ENCODE measurements at regions not wholly inside any gene's neighbourhood (a gene's known extent, or its start where the extent isn't known, plus 50 kb on each side); places are given as distances from the start of the nearest gene placed in this dataset.
A peak's percentile ranks its signal among the peaks of the same experiment; 100 is the strongest.
"Not testable (repeated sequence)": the region's sequence is repeated elsewhere in the genome, so short reads cannot be mapped to it uniquely, and the experiment has no call there.

DNA sequence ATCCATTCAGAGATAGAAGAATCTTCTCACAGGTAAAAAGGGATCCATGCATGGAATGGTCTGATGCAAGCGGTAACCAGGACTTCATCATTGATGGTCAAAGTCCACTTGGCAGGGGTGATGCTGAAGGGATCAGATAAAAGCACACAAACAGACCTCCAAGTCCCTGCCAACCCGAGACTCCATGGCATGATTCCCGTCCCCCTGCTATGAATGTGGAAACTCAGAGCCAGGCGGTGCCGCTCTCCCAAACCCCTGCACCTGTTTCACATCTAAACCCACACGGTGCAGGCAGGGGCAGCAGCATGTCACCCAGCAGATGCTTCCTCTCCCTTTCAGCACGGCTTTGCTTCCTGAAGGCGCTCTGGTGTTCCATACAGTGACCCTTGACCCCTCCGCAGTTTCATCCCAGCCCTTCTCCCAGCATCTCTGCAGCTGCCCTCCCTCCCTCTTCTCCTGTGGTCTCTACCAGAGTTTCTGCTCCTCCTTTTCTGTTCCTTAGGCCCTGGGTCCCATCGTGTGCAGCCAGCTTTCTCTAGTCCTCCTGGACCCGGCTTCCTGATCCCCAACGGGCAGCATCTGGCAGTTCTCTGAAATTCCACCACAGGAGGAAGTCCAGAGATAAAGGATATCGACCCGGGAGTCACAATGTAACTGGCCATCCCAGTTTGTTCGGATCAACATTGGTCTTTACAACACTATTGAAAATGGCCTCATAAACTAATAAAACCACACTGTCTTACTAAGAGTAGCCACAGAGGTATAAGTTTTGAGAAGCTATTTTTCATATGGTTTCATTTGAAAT is 235.0 kb downstream of the TTLL2 start:
- POLR2A ChIA-PET, result no interaction called here
- CTCF ChIA-PET, result no interaction called here
- DNase-seq (ENCODE audit: low read depth in 1 of 2, low spot score in 1 of 2) (peak in 1 of 2 experiments; percentile 27), FAIRE-seq (no peak), ATAC-seq (no peak; a peak in 1 of 6 replicates)
- Histone ChIP-seq H3K4me1 (peaks cover 21% of the 10 kb centered on the region; the same call in 2 of the 3 replicates), H3K4me2 (peak overlapping the region; percentile 29), H3K9me3 (no peaks in the 10 kb centered on the region), H3K4me3 (no peak overlapping the region), H3K27ac (peak overlapping the region; percentile 51 to 69; a peak in 5 of 6 replicates)
- WGBS (ENCODE audit: missing lambda C conversion rate), result 55% methylated on average over 15 of the region's 15 CpGs
- TF ChIP-seq PBX3 (IDR thresholded peaks at IDR 0.05) (no peak), HOXA7 (CRISPR knock-in tag; IDR thresholded peaks at IDR 0.05) (no peak), HEYL (CRISPR knock-in tag; IDR thresholded peaks at IDR 0.05) (no peak), FOSB (CRISPR knock-in tag; IDR thresholded peaks at IDR 0.05) (no peak), RFX5 (IDR thresholded peaks at IDR 0.05) (no peak)

- ATAC-seq (no peak), DNase-seq (ENCODE audit: low read depth in 1 of 2, low spot score in 1 of 2) (no peak), FAIRE-seq (no peak)
- ChIA-PET POLR2A (no interaction called here), CTCF (no interaction called here)
- WGBS (ENCODE audit: missing lambda C conversion rate), result 75% methylated on average over 11 of the region's 13 CpGs
- Histone ChIP-seq H3K4me2 (no peak overlapping the region), H3K4me3 (no peak overlapping the region), H3K9me3 (no peaks in the 10 kb centered on the region), H3K27ac (peak overlapping the region; percentile 35 to 49; a peak in 1 of 6 replicates), H3K4me1 (peaks cover 21% of the 10 kb centered on the region; the same call in 2 of the 3 replicates)
- TF ChIP-seq EP300 (IDR thresholded peaks at IDR 0.05) (no peak), KDM1A (IDR thresholded peaks at IDR 0.05; ENCODE audit: low read depth) (no peak), ZFP36 (IDR thresholded peaks at IDR 0.05; ENCODE audit: borderline replicate concordance, partially characterized antibody) (no peak)
Observed at GRCh38 chr6:167560673-167561569, 236.0 kb downstream of the TTLL2 start.

GRCh38 chr6:167562862-167563261 is 238.0 kb downstream of the TTLL2 start:
- H3K9me3 ChIP-seq; H3K4me3 ChIP-seq; CTCF ChIA-PET; H3K27ac ChIP-seq; H3K4me2 ChIP-seq; DNase-seq (ENCODE audit: low read depth in 1 of 2, low spot score in 1 of 2); FAIRE-seq; POLR2A ChIA-PET; ATAC-seq: not testable (repeated sequence)
- WGBS (ENCODE audit: missing lambda C conversion rate), result 14% methylated on average over 5 of the region's 6 CpGs
- peaks cover 24% of the 10 kb centered on the region; the same call in 2 of the 3 replicates for H3K4me1 ChIP-seq

GRCh38 chr6:167564416-167565250 is 239.7 kb downstream of the TTLL2 start:
- H3K27ac ChIP-seq, result no peak overlapping the region
- WGBS (ENCODE audit: missing lambda C conversion rate), result 62% methylated on average over 12 of the region's 16 CpGs
- no peak for FAIRE-seq
- ATAC-seq, result no peak
- ChIA-PET POLR2A (no interaction called here), CTCF (interaction anchor here (0.6 kb wide), 1 partner anchor 9 kb away, joined by 4 read pairs; no protein-coding TSS in a partner anchor)
- no peaks in the 10 kb centered on the region for H3K9me3 ChIP-seq
- peaks cover 7% of the 10 kb centered on the region; the same call in 2 of the 3 replicates for H3K4me1 ChIP-seq
- no peak for DNase-seq (ENCODE audit: low read depth in 1 of 2, low spot score in 1 of 2)
- H3K4me2 ChIP-seq, result no peak overlapping the region
- H3K4me3 ChIP-seq, result no peak overlapping the region
- TF ChIP-seq KDM5A (IDR thresholded peaks at IDR 0.05), result no peak
- no peak for TF ChIP-seq RFX5 (IDR thresholded peaks at IDR 0.05)
- TF ChIP-seq SREBF2 (IDR thresholded peaks at IDR 0.05), result no peak
- no peak for TF ChIP-seq HOXB5 (CRISPR knock-in tag; IDR thresholded peaks at IDR 0.05)
- no peak for TF ChIP-seq FOXS1 (CRISPR knock-in tag; IDR thresholded peaks at IDR 0.05)

Measured in A549 (cell line).